GM12865 (cell line): ENCODE measurements at regions not wholly inside any gene's neighbourhood (a gene's known extent, or its start where the extent isn't known, plus 50 kb on each side); places are given as distances from the start of the nearest gene placed in this dataset.
"Not testable (repeated sequence)": the region's sequence is repeated elsewhere in the genome, so short reads cannot be mapped to it uniquely, and the experiment has no call there.

Experiments used
- DNase-seq: peaks from one replicate; pipeline ENCODE4 v3.0.0; 2010; ENCODE audit warnings: low read depth
- H3K4me3 ChIP-seq: 2 replicates; pipeline ENCODE4 v1.5.1; 2011; ENCODE audit warnings: mild to moderate bottlenecking, low read depth, low read length, control low read depth
- CTCF ChIP-seq: IDR thresholded peaks from 2 replicates; pipeline ENCODE4 v1.5.1; 2011; ENCODE audit warnings: low read length, control low read depth, low read depth, inconsistent platforms; ENCODE audit not compliant: insufficient read depth; ENCODE audit errors: missing control alignments

GRCh38 chr3:106065831-106066230 lies 197.0 kb upstream of the CBLB start:
- DNase-seq = no peak
- TF ChIP-seq CTCF = no peak

GRCh38 chr3:106067711-106068110 lies 198.9 kb upstream of the CBLB start:
- DNase-seq = peak; percentile 72
- TF ChIP-seq CTCF = no peak
- no peak overlapping the region for H3K4me3 ChIP-seq

More at GRCh38 chr3:106065831-106066230, 197.0 kb upstream of the CBLB start:
- no peak overlapping the region for H3K4me3 ChIP-seq

GRCh38 chr3:106068381-106068780 lies 199.6 kb upstream of the CBLB start:
- no peak overlapping the region for H3K4me3 ChIP-seq
- no peak for TF ChIP-seq CTCF
- no peak for DNase-seq

GRCh38 chr3:106068795-106069194 lies 200.0 kb upstream of the CBLB start:
- H3K4me3 ChIP-seq = no peak overlapping the region
- peak; percentile 62 for DNase-seq
- TF ChIP-seq CTCF = no peak

- no peak overlapping the region for H3K4me3 ChIP-seq
- no peak for DNase-seq
- TF ChIP-seq CTCF = no peak
Observed at GRCh38 chr3:106070187-106070586, 201.4 kb upstream of the CBLB start.

- no peak overlapping the region for H3K4me3 ChIP-seq
- TF ChIP-seq CTCF = no peak
- no peak for DNase-seq
Observed at GRCh38 chr3:106071306-106071705, 202.5 kb upstream of the CBLB start.

GRCh38 chr3:106072596-106072995 lies 203.8 kb upstream of the CBLB start:
- H3K4me3 ChIP-seq, DNase-seq: not testable (repeated sequence)

GRCh38 chr3:106073806-106074205 lies 205.0 kb upstream of the CBLB start:
- not testable (repeated sequence) for H3K4me3 ChIP-seq, DNase-seq

GRCh38 chr3:106075731-106076130 lies 206.9 kb upstream of the CBLB start:
- H3K4me3 ChIP-seq = not testable (repeated sequence)

More at GRCh38 chr3:106075731-106076130, 206.9 kb upstream of the CBLB start:
- not testable (repeated sequence) for DNase-seq
